Mesendoderm (in vitro differentiated cells): ENCODE measurements at regions not wholly inside any gene's neighbourhood (a gene's known extent, or its start where the extent isn't known, plus 50 kb on each side); places are given as distances from the start of the nearest gene placed in this dataset.

Experiments
- DNase-seq: peaks from one replicate; pipeline ENCODE4 v3.0.0; 2013
- H2AK5ac ChIP-seq: 2 replicates; pipeline ENCODE4 v1.6.1; 2013; ENCODE audit warnings: low read length, inconsistent platforms
- H2BK120ac ChIP-seq: 2 replicates; pipeline ENCODE4 v1.6.1; 2013; ENCODE audit warnings: low read depth, mild to moderate bottlenecking, low read length, moderate library complexity, mixed read lengths
- H2BK15ac ChIP-seq: replicated peaks from 2 replicates; pipeline ENCODE4 v1.6.1; 2013; ENCODE audit warnings: low read depth, mild to moderate bottlenecking, moderate library complexity
- H2BK5ac ChIP-seq: 2 replicates; pipeline ENCODE4 v1.6.1; 2013; ENCODE audit warnings: low read length, inconsistent platforms
- H3K18ac ChIP-seq: 2 replicates; pipeline ENCODE4 v1.6.1; 2013; ENCODE audit warnings: mild to moderate bottlenecking, low read length, mixed read lengths
- H3K23ac ChIP-seq: one replicate; pipeline ENCODE4 v1.6.1; 2013; ENCODE audit warnings: low read length
- H3K27ac ChIP-seq: 2 replicates; pipeline ENCODE4 v1.5.1; 2013; ENCODE audit warnings: low read depth, mild to moderate bottlenecking, inconsistent platforms, low read length, moderate library complexity
- H3K27me3 ChIP-seq: 2 replicates; pipeline ENCODE4 v1.6.1; 2013; ENCODE audit warnings: low read length, control low read depth, mild to moderate bottlenecking, inconsistent platforms; ENCODE audit not compliant: insufficient read depth, poor library complexity
- H3K36me3 ChIP-seq: 2 replicates; pipeline ENCODE4 v1.6.1; 2013; ENCODE audit warnings: low read length, inconsistent platforms; ENCODE audit not compliant: control insufficient read depth, insufficient read depth
- H3K4ac ChIP-seq: one replicate; pipeline ENCODE4 v1.6.1; 2013; ENCODE audit warnings: low read depth, mild to moderate bottlenecking, low read length, moderate library complexity
- H3K4me1 ChIP-seq: 2 replicates; pipeline ENCODE4 v1.6.1; 2013; ENCODE audit warnings: low read depth, low read length, inconsistent platforms; ENCODE audit not compliant: control insufficient read depth
- H3K4me2 ChIP-seq: 2 replicates; pipeline ENCODE4 v1.6.1; 2013; ENCODE audit warnings: low read length
- H3K4me3 ChIP-seq: 2 replicates; pipeline ENCODE4 v1.5.1; 2013; ENCODE audit warnings: mild to moderate bottlenecking, low read length
- H3K56ac ChIP-seq: one replicate; pipeline ENCODE4 v1.6.1; 2013; ENCODE audit warnings: low read length
- H3K79me1 ChIP-seq: 2 replicates; pipeline ENCODE4 v1.6.1; 2013; ENCODE audit warnings: low read length, inconsistent platforms
- H3K79me2 ChIP-seq: 2 replicates; pipeline ENCODE4 v1.6.1; 2013; ENCODE audit warnings: mild to moderate bottlenecking, low read length; ENCODE audit not compliant: control insufficient read depth, insufficient read depth
- H3K9ac ChIP-seq: 2 replicates; pipeline ENCODE4 v1.6.1; 2013; ENCODE audit warnings: low read length, inconsistent platforms
- H4K5ac ChIP-seq: one replicate; pipeline ENCODE4 v1.6.1; 2013; ENCODE audit warnings: low read length
- H4K8ac ChIP-seq: one replicate; pipeline ENCODE4 v1.6.1; 2013; ENCODE audit warnings: low read depth, mild to moderate bottlenecking, control low read depth, low read length, moderate library complexity
- WGBS: extraction: QIAGEN DNeasy Blood & Tissue Kit; methylation state at CpG from one replicate; pipeline ENCODE4 v1.1.7; 2013; ENCODE audit warnings: low lambda C conversion rate, missing lambda C conversion rate; ENCODE audit not compliant: insufficient coverage; ENCODE audit errors: extremely low coverage; 5-methylcytosine and 5-hydroxymethylcytosine counted together

- no peak overlapping the region for H2BK15ac ChIP-seq
- H3K4me3 ChIP-seq = no peak overlapping the region
- no peak for DNase-seq
- no peak overlapping the region for H3K18ac ChIP-seq
- no peak overlapping the region for H3K4ac ChIP-seq
- no peak overlapping the region for H4K5ac ChIP-seq
- no peak overlapping the region for H4K8ac ChIP-seq
- H3K4me2 ChIP-seq = no peak overlapping the region
- no peak overlapping the region for H3K27ac ChIP-seq
- H2BK120ac ChIP-seq = no peak overlapping the region
- H3K36me3 ChIP-seq = no peaks in the 10 kb centered on the region
- no peaks in the 10 kb centered on the region for H3K27me3 ChIP-seq
- no peak overlapping the region for H3K56ac ChIP-seq
- H2AK5ac ChIP-seq = no peak overlapping the region
- no peaks in the 10 kb centered on the region for H3K79me2 ChIP-seq
- WGBS = 100% methylated on average over 1 of the region's 1 CpG
- H3K23ac ChIP-seq = no peak overlapping the region
- H3K79me1 ChIP-seq = no peaks in the 10 kb centered on the region
- no peaks in the 10 kb centered on the region for H3K4me1 ChIP-seq
- H3K9ac ChIP-seq = no peak overlapping the region
- no peak overlapping the region for H2BK5ac ChIP-seq
Observed at GRCh38 chr12:89289720-89290119, 62.6 kb downstream of the DUSP6 start.

GRCh38 chr12:89288959-89289358 lies 63.3 kb downstream of the DUSP6 start:
- H3K4me2 ChIP-seq = no peak overlapping the region
- no peaks in the 10 kb centered on the region for H3K27me3 ChIP-seq
- no peak overlapping the region for H3K23ac ChIP-seq
- no peak overlapping the region for H3K9ac ChIP-seq
- H4K5ac ChIP-seq = no peak overlapping the region
- no peak overlapping the region for H3K18ac ChIP-seq
- no peaks in the 10 kb centered on the region for H3K79me2 ChIP-seq
- no peak overlapping the region for H3K27ac ChIP-seq
- H3K36me3 ChIP-seq = no peaks in the 10 kb centered on the region
- H3K4me1 ChIP-seq = no peaks in the 10 kb centered on the region
- H2AK5ac ChIP-seq = no peak overlapping the region
- no peak overlapping the region for H2BK5ac ChIP-seq
- DNase-seq = no peak
- H2BK15ac ChIP-seq = no peak overlapping the region
- no peak overlapping the region for H3K4ac ChIP-seq
- H3K4me3 ChIP-seq = no peak overlapping the region
- H3K79me1 ChIP-seq = no peaks in the 10 kb centered on the region
- H4K8ac ChIP-seq = no peak overlapping the region
- H2BK120ac ChIP-seq = peak overlapping the region; percentile 61
- no peak overlapping the region for H3K56ac ChIP-seq

GRCh38 chr12:89286501-89286900 lies 65.8 kb downstream of the DUSP6 start:
- Histone ChIP-seq H3K4ac (no peak overlapping the region), H3K18ac (no peak overlapping the region), H3K27me3 (no peaks in the 10 kb centered on the region), H3K4me2 (no peak overlapping the region), H2BK15ac (no peak overlapping the region), H3K4me3 (no peak overlapping the region), H3K4me1 (no peaks in the 10 kb centered on the region), H2AK5ac (no peak overlapping the region), H3K9ac (no peak overlapping the region), H2BK5ac (no peak overlapping the region), H3K79me2 (no peaks in the 10 kb centered on the region), H3K23ac (no peak overlapping the region), H3K56ac (no peak overlapping the region), H3K27ac (no peak overlapping the region), H3K79me1 (no peaks in the 10 kb centered on the region), H2BK120ac (no peak overlapping the region), H4K8ac (no peak overlapping the region), H3K36me3 (no peaks in the 10 kb centered on the region), H4K5ac (no peak overlapping the region)
- no CpG with 5 or more reads among the region's 3 CpGs for WGBS
- no peak for DNase-seq

- no CpG with 5 or more reads among the region's 4 CpGs for WGBS
- H3K36me3 ChIP-seq = no peaks in the 10 kb centered on the region
- no peak overlapping the region for H2AK5ac ChIP-seq
- H3K9ac ChIP-seq = no peak overlapping the region
- no peaks in the 10 kb centered on the region for H3K79me1 ChIP-seq
- H3K4me1 ChIP-seq = peaks cover 2% of the 10 kb centered on the region
- no peak overlapping the region for H3K27ac ChIP-seq
- H3K18ac ChIP-seq = peak overlapping the region; percentile 84
- H3K4me2 ChIP-seq = no peak overlapping the region
- H3K4me3 ChIP-seq = no peak overlapping the region
- peak overlapping the region; percentile 56 for H4K8ac ChIP-seq
- peak overlapping the region; percentile 78 for H2BK15ac ChIP-seq
- H4K5ac ChIP-seq = no peak overlapping the region
- H3K79me2 ChIP-seq = no peaks in the 10 kb centered on the region
- H2BK120ac ChIP-seq = peak overlapping the region; percentile 73
- no peak overlapping the region for H3K23ac ChIP-seq
- H3K56ac ChIP-seq = no peak overlapping the region
- DNase-seq = no peak
- no peak overlapping the region for H3K4ac ChIP-seq
- no peak overlapping the region for H2BK5ac ChIP-seq
- no peaks in the 10 kb centered on the region for H3K27me3 ChIP-seq
Observed at GRCh38 chr12:89281539-89281867, 70.8 kb downstream of the DUSP6 start.

GRCh38 chr12:89280833-89281538 lies 71.3 kb downstream of the DUSP6 start:
- H4K8ac ChIP-seq = peak overlapping the region; percentile 56
- H3K4ac ChIP-seq = no peak overlapping the region
- no peak overlapping the region for H3K4me2 ChIP-seq
- no peak overlapping the region for H3K4me3 ChIP-seq
- no peak for DNase-seq
- peak overlapping the region; percentile 73 for H2BK120ac ChIP-seq
- H2BK15ac ChIP-seq = peak overlapping the region; percentile 45
- H3K27ac ChIP-seq = no peak overlapping the region
- H3K27me3 ChIP-seq = no peaks in the 10 kb centered on the region
- H3K79me2 ChIP-seq = no peaks in the 10 kb centered on the region
- peaks cover 2% of the 10 kb centered on the region for H3K4me1 ChIP-seq
- H3K9ac ChIP-seq = no peak overlapping the region
- no peak overlapping the region for H2AK5ac ChIP-seq
- no peak overlapping the region for H4K5ac ChIP-seq
- H3K18ac ChIP-seq = peak overlapping the region; percentile 84
- no peaks in the 10 kb centered on the region for H3K79me1 ChIP-seq
- WGBS = no CpG with 5 or more reads among the region's 5 CpGs
- no peak overlapping the region for H2BK5ac ChIP-seq
- H3K56ac ChIP-seq = peak overlapping the region; percentile 9
- H3K36me3 ChIP-seq = no peaks in the 10 kb centered on the region
- no peak overlapping the region for H3K23ac ChIP-seq

GRCh38 chr12:89279499-89279898 lies 72.8 kb downstream of the DUSP6 start:
- Histone ChIP-seq H3K9ac (no peak overlapping the region), H3K36me3 (no peaks in the 10 kb centered on the region), H2AK5ac (no peak overlapping the region), H4K5ac (no peak overlapping the region), H2BK15ac (no peak overlapping the region), H3K79me2 (no peaks in the 10 kb centered on the region), H3K23ac (no peak overlapping the region), H3K4me3 (no peak overlapping the region), H3K4me2 (no peak overlapping the region), H2BK120ac (no peak overlapping the region), H3K4me1 (peaks cover 2% of the 10 kb centered on the region), H4K8ac (no peak overlapping the region), H2BK5ac (no peak overlapping the region), H3K79me1 (no peaks in the 10 kb centered on the region), H3K56ac (no peak overlapping the region), H3K27ac (no peak overlapping the region), H3K18ac (no peak overlapping the region), H3K4ac (no peak overlapping the region), H3K27me3 (no peaks in the 10 kb centered on the region)
- no peak for DNase-seq
- WGBS = no CpG with 5 or more reads among the region's 4 CpGs
